ENCODE measurements at regions not wholly inside any gene's neighbourhood (a gene's known extent, or its start where the extent isn't known, plus 50 kb on each side); places are given as distances from the start of the nearest gene placed in this dataset.

GRCh38 chr3:17951241-17951640 is 208.8 kb upstream of the TBC1D5 start:
- TF ChIP-seq CTCF (IDR thresholded peaks at IDR 0.05; ENCODE audit: insufficient read depth, low read length, poor library complexity, severe bottlenecking) (no peak), EZH2phosphoT487 (conservative IDR thresholded peaks at IDR 0.05; ENCODE audit: low read length) (no peak)

Data from SU-DHL-6 (cell line).